ENCODE measurements at regions not wholly inside any gene's neighbourhood (a gene's known extent, or its start where the extent isn't known, plus 50 kb on each side); places are given as distances from the start of the nearest gene placed in this dataset.

GRCh38 chr2:12863937-12864336 lies 147.2 kb downstream of the TRIB2 start:
- no peak for TF ChIP-seq POLR2A (IDR thresholded peaks at IDR 0.05)
- no peak for TF ChIP-seq CTCF (IDR thresholded peaks at IDR 0.05)

Data from vagina (tissue), 2 donors.